Fibroblast of lung (primary cell): ENCODE measurements at regions not wholly inside any gene's neighbourhood (a gene's known extent, or its start where the extent isn't known, plus 50 kb on each side); places are given as distances from the start of the nearest gene placed in this dataset.

Experiments used
- DNase-seq, 2 donors: peaks; one replicate each; pipeline versions ENCODE4 v3.0.0 to v3.0.0-alpha.2; 2010; ENCODE audit warnings: low read depth in 2 of 2
- H2AFZ ChIP-seq: 2 replicates; pipeline ENCODE4 v1.5.1; 2012; ENCODE audit warnings: low read length, control low read depth, inconsistent platforms
- H3K27ac ChIP-seq: 2 replicates; pipeline ENCODE4 v1.5.1; 2011; ENCODE audit warnings: low read length, control low read depth; ENCODE audit not compliant: insufficient read depth
- H3K27me3 ChIP-seq: 2 replicates; pipeline ENCODE4 v1.5.1; 2011; ENCODE audit warnings: mild to moderate bottlenecking, low read length; ENCODE audit not compliant: control insufficient read depth, insufficient read depth
- H3K36me3 ChIP-seq: 2 replicates; pipeline ENCODE4 v1.5.1; 2011; ENCODE audit warnings: low read length; ENCODE audit not compliant: control insufficient read depth, insufficient read depth
- H3K4me1 ChIP-seq: 2 replicates; pipeline ENCODE4 v1.5.1; 2011; ENCODE audit warnings: low read length; ENCODE audit not compliant: control insufficient read depth, insufficient read depth; ENCODE audit errors: extremely low read depth
- H3K4me2 ChIP-seq: 2 replicates; pipeline ENCODE4 v1.5.1; 2011; ENCODE audit warnings: low read length, control low read depth; ENCODE audit not compliant: insufficient read depth; ENCODE audit errors: extremely low read depth
- H3K4me3 ChIP-seq, 4 experiments: fragments of 200-600 bp in 1 of 4; sonication (generic) in 1 of 4; replicated peaks in 1 of 4; 2 replicates each; pipeline ENCODE4 v1.5.1; 2011 to 2016; ENCODE audit warnings: low read length in 4 of 4, low read depth in 3 of 4, mild to moderate bottlenecking in 3 of 4, control low read depth in 2 of 4, inconsistent platforms in 1 of 4, mixed read lengths in 1 of 4; ENCODE audit not compliant: insufficient read depth in 1 of 4; ENCODE audit errors: control extremely low read depth in 1 of 4
- H3K79me2 ChIP-seq: 2 replicates; pipeline ENCODE4 v1.5.1; 2012; ENCODE audit warnings: mild to moderate bottlenecking, low read length, inconsistent platforms; ENCODE audit not compliant: control insufficient read depth, insufficient read depth
- H3K9ac ChIP-seq: 2 replicates; pipeline ENCODE4 v1.5.1; 2011; ENCODE audit warnings: mild to moderate bottlenecking, low read length, control low read depth; ENCODE audit not compliant: insufficient read depth
- H3K9me3 ChIP-seq: 2 replicates; pipeline ENCODE4 v1.5.1; 2012; ENCODE audit warnings: low read depth, low read length; ENCODE audit not compliant: control insufficient read depth, insufficient read depth
- H4K20me1 ChIP-seq: 2 replicates; pipeline ENCODE4 v1.5.1; 2011; ENCODE audit warnings: low read length; ENCODE audit not compliant: control insufficient read depth, insufficient read depth; ENCODE audit errors: extremely low read depth
- CTCF ChIP-seq, 2 donors: IDR thresholded peaks in 1 of 2; conservative IDR thresholded peaks in 1 of 2; 1 replicate in 1 of 2; 2 replicates in 1 of 2; pipeline ENCODE4 v1.5.1; 2011 to 2012; ENCODE audit warnings: low read length in 2 of 2, control low read depth in 1 of 2, inconsistent platforms in 1 of 2, low read depth in 1 of 2, mild to moderate bottlenecking in 1 of 2
- EZH2 ChIP-seq: IDR thresholded peaks from 2 replicates; pipeline ENCODE4 v1.5.1; 2012; ENCODE audit warnings: low read length, control low read depth, mild to moderate bottlenecking; ENCODE audit errors: missing control alignments

- Histone ChIP-seq H3K9ac (no peak overlapping the region), H3K4me2 (no peak overlapping the region), H4K20me1 (no peaks in the 10 kb centered on the region), H3K79me2 (no peaks in the 10 kb centered on the region), H3K4me3 (no peak overlapping the region), H2AFZ (no peak overlapping the region), H3K4me1 (no peaks in the 10 kb centered on the region), H3K27ac (no peak overlapping the region), H3K27me3 (no peaks in the 10 kb centered on the region), H3K9me3 (no peaks in the 10 kb centered on the region), H3K36me3 (no peaks in the 10 kb centered on the region)
- no peak for DNase-seq
- TF ChIP-seq EZH2 (no peak), CTCF (conservative IDR thresholded peaks at IDR 0.05 in 1 of 2, IDR thresholded peaks at IDR 0.05 in 1 of 2; ENCODE audit: low read depth in 1 of 2, low read length in 2 of 2) (no peak)
Measured at GRCh38 chr4:11606078-11606477, 177.4 kb upstream of the HS3ST1 start.

DNA sequence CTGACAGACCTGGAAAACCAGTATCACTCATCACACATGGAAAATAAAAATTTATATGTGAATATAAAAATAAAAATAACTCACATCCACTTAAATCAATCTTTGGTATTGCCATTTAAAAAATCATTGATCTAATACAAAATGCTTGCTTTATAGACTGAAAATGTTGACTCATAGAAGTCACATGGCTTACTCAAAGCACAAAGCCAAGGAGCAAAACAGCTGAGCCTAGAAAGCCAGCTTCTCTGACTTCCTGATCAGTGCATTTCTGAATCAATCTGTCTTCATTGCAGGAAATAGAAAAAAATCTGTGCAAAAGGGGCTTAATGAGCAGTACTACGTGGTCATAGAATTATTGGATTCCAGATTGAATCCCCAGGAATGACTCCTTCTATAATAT, 176.9 kb upstream of the HS3ST1 start:
- Histone ChIP-seq H3K9ac (no peak overlapping the region), H3K27me3 (no peaks in the 10 kb centered on the region), H3K4me3 (no peak overlapping the region), H4K20me1 (no peaks in the 10 kb centered on the region), H2AFZ (no peak overlapping the region), H3K79me2 (no peaks in the 10 kb centered on the region), H3K4me1 (no peaks in the 10 kb centered on the region), H3K4me2 (no peak overlapping the region), H3K36me3 (no peaks in the 10 kb centered on the region), H3K27ac (no peak overlapping the region), H3K9me3 (no peaks in the 10 kb centered on the region)
- no peak for TF ChIP-seq CTCF (conservative IDR thresholded peaks at IDR 0.05 in 1 of 2, IDR thresholded peaks at IDR 0.05 in 1 of 2; ENCODE audit: low read depth in 1 of 2, low read length in 2 of 2)
- DNase-seq: peak in 1 of 2 donors; percentile 45

- no peaks in the 10 kb centered on the region for H3K27me3 ChIP-seq
- no peak overlapping the region for H3K4me3 ChIP-seq
- no peak overlapping the region for H3K4me2 ChIP-seq
- no peaks in the 10 kb centered on the region for H3K9me3 ChIP-seq
- DNase-seq: no peak
- H3K9ac ChIP-seq: no peak overlapping the region
- no peaks in the 10 kb centered on the region for H3K79me2 ChIP-seq
- H3K27ac ChIP-seq: no peak overlapping the region
- H2AFZ ChIP-seq: no peak overlapping the region
- TF ChIP-seq EZH2 (no peak), CTCF (conservative IDR thresholded peaks at IDR 0.05 in 1 of 2, IDR thresholded peaks at IDR 0.05 in 1 of 2; ENCODE audit: low read depth in 1 of 2, low read length in 2 of 2) (no peak)
- no peaks in the 10 kb centered on the region for H4K20me1 ChIP-seq
- H3K36me3 ChIP-seq: no peaks in the 10 kb centered on the region
- H3K4me1 ChIP-seq: no peaks in the 10 kb centered on the region
Measured at GRCh38 chr4:11604821-11605220, 176.1 kb upstream of the HS3ST1 start.
